GM12874 (cell line): ENCODE measurements at regions not wholly inside any gene's neighbourhood (a gene's known extent, or its start where the extent isn't known, plus 50 kb on each side); places are given as distances from the start of the nearest gene placed in this dataset.

Experiments used
- TF ChIP-seq, protein P1 (sequence below): IDR thresholded peaks from 2 replicates; pipeline ENCODE4 v1.5.1; 2011; ENCODE audit warnings: low read depth, mild to moderate bottlenecking, control low read depth, low read length, moderate library complexity; ENCODE audit not compliant: insufficient read depth

- TF ChIP-seq, protein P1, sequence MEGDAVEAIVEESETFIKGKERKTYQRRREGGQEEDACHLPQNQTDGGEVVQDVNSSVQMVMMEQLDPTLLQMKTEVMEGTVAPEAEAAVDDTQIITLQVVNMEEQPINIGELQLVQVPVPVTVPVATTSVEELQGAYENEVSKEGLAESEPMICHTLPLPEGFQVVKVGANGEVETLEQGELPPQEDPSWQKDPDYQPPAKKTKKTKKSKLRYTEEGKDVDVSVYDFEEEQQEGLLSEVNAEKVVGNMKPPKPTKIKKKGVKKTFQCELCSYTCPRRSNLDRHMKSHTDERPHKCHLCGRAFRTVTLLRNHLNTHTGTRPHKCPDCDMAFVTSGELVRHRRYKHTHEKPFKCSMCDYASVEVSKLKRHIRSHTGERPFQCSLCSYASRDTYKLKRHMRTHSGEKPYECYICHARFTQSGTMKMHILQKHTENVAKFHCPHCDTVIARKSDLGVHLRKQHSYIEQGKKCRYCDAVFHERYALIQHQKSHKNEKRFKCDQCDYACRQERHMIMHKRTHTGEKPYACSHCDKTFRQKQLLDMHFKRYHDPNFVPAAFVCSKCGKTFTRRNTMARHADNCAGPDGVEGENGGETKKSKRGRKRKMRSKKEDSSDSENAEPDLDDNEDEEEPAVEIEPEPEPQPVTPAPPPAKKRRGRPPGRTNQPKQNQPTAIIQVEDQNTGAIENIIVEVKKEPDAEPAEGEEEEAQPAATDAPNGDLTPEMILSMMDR: no peak
Measured at GRCh38 chr9:38322937-38323336, 69.6 kb upstream of the ALDH1B1 start.

DNA sequence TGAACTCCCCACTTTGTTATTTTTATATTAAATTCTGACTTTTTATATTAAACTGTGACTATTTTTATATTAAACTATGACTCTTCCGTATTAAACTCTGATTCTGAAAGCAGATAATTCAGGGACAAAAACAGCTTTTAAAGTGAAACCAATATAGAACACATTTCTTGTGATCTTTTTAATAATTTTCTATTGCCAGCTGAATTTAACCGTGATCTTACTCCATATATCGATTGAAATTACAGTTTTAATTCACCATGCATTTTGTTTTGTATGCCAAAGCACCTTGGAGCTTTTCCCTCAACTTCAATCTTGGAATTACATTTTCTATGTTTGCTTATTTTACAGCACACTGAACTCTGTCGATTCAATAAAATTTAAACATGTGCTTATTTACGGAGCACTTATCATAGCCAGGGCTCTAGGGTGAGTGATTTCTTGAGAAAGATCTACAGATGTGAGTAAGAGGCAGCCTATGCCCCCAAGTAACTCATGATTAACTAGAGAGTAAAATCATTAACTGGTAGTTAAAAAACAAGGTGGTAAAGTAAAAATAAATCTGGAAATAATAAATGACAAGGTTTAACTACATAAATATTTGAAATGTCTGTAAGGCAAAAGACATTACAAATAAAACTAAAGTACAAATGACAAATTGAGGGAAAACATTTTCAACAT, 72.9 kb upstream of the ALDH1B1 start:
- TF ChIP-seq, protein P1: no peak

GRCh38 chr9:38318759-38319495, 73.6 kb upstream of the ALDH1B1 start:
- TF ChIP-seq, protein P1: no peak

GRCh38 chr9:38316166-38316780, 76.2 kb upstream of the ALDH1B1 start:
- TF ChIP-seq, protein P1: no peak

GRCh38 chr9:38315085-38315595, 77.4 kb upstream of the ALDH1B1 start:
- TF ChIP-seq, protein P1: no peak

- TF ChIP-seq, protein P1: no peak
Measured at GRCh38 chr9:38313421-38313820, 79.1 kb upstream of the ALDH1B1 start.

DNA sequence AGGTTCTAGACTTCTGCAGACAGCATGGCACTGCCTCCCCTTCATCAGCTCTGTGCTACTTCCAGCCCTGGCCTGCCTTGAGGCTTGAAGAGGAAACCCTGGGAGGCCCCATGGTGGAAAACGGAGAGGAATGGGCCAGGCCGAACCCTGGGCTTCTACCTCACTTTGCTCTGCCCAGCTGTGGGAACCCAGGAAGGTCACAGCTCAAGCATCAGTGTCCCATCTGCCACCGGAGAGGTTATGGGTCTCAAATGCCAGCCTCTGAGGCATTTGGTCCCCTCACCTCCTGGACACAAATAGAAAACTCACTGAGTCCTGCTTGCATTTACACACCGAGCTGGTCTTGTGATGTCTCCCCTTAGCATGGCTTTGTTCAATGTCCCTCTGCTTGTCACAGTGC, 80.1 kb upstream of the ALDH1B1 start:
- TF ChIP-seq, protein P1: no peak
